H9 (cell line): ENCODE measurements at regions not wholly inside any gene's neighbourhood (a gene's known extent, or its start where the extent isn't known, plus 50 kb on each side); places are given as distances from the start of the nearest gene placed in this dataset.

Source experiments
- DNase-seq: peaks from one replicate; pipeline ENCODE4 v3.0.0-alpha.2; 2017
- H2AFZ ChIP-seq: one replicate; pipeline ENCODE4 v1.6.1; 2013; ENCODE audit warnings: mild to moderate bottlenecking, low read length, control low read depth, moderate library complexity
- H2AK5ac ChIP-seq: 2 replicates; pipeline ENCODE4 v1.6.1; 2013; ENCODE audit warnings: low read length, control low read depth, mixed read lengths; ENCODE audit not compliant: insufficient read length
- H2BK120ac ChIP-seq: one replicate; pipeline ENCODE4 v1.6.1; 2013; ENCODE audit warnings: low read depth, mild to moderate bottlenecking, low read length, control low read depth, inconsistent platforms; ENCODE audit not compliant: poor library complexity, severe bottlenecking
- H2BK12ac ChIP-seq: 2 replicates; pipeline ENCODE4 v1.6.1; 2013; ENCODE audit warnings: low read length, control low read depth, mixed read lengths, low read depth; ENCODE audit not compliant: insufficient read length
- H2BK15ac ChIP-seq: 2 replicates; pipeline ENCODE4 v1.6.1; 2013; ENCODE audit warnings: low read depth, low read length, control low read depth
- H2BK20ac ChIP-seq: one replicate; pipeline ENCODE4 v1.6.1; 2013; ENCODE audit warnings: low read depth, mild to moderate bottlenecking, low read length, control low read depth, inconsistent platforms; ENCODE audit not compliant: poor library complexity, severe bottlenecking
- H2BK5ac ChIP-seq: 2 replicates; pipeline ENCODE4 v1.6.1; 2013; ENCODE audit warnings: low read length, control low read depth, mixed read lengths; ENCODE audit not compliant: insufficient read length
- H3K14ac ChIP-seq: 2 replicates; pipeline ENCODE4 v1.6.1; 2013; ENCODE audit warnings: low read length, control low read depth; ENCODE audit not compliant: insufficient read depth
- H3K18ac ChIP-seq: 2 replicates; pipeline ENCODE4 v1.6.1; 2013; ENCODE audit warnings: low read depth, mild to moderate bottlenecking, mixed read lengths, low read length, control low read depth; ENCODE audit not compliant: insufficient read length
- H3K23ac ChIP-seq: 2 replicates; pipeline ENCODE4 v1.6.1; 2013; ENCODE audit warnings: low read length, control low read depth, mixed read lengths, low read depth; ENCODE audit not compliant: insufficient read length
- H3K23me2 ChIP-seq: 2 replicates; pipeline ENCODE4 v1.6.1; 2013; ENCODE audit warnings: low read depth, mild to moderate bottlenecking, mixed read lengths, low read length, control low read depth; ENCODE audit not compliant: insufficient read length, poor library complexity, severe bottlenecking
- H3K27ac ChIP-seq: 2 replicates; pipeline ENCODE4 v1.5.1; 2013; ENCODE audit warnings: low read length, control low read depth, mixed read lengths, low read depth; ENCODE audit not compliant: insufficient read length
- H3K27me3 ChIP-seq: 2 replicates; pipeline ENCODE4 v1.6.1; 2013; ENCODE audit warnings: low read length, control low read depth, inconsistent platforms; ENCODE audit not compliant: insufficient read depth
- H3K4ac ChIP-seq: 2 replicates; pipeline ENCODE4 v1.6.1; 2013; ENCODE audit warnings: low read depth, mild to moderate bottlenecking, control low read depth, inconsistent platforms, low read length, moderate library complexity
- H3K4me1 ChIP-seq: 2 replicates; pipeline ENCODE4 v1.6.1; 2013; ENCODE audit warnings: low read length, control low read depth, inconsistent platforms; ENCODE audit not compliant: insufficient read depth
- H3K4me2 ChIP-seq: 2 replicates; pipeline ENCODE4 v1.6.1; 2013; ENCODE audit warnings: low read length, control low read depth, mixed read lengths; ENCODE audit not compliant: insufficient read length, insufficient read depth
- H3K56ac ChIP-seq: 2 replicates; pipeline ENCODE4 v1.6.1; 2013; ENCODE audit warnings: low read depth, mild to moderate bottlenecking, mixed read lengths, low read length, control low read depth; ENCODE audit not compliant: insufficient read length
- H3K79me1 ChIP-seq: 2 replicates; pipeline ENCODE4 v1.6.1; 2013; ENCODE audit warnings: low read depth, mild to moderate bottlenecking, moderate library complexity, low read length, control low read depth, inconsistent platforms; ENCODE audit not compliant: insufficient read depth, poor library complexity, severe bottlenecking
- H3K79me2 ChIP-seq: 2 replicates; pipeline ENCODE4 v1.6.1; 2013; ENCODE audit warnings: low read length, control low read depth, inconsistent platforms; ENCODE audit not compliant: insufficient read depth
- H3K9ac ChIP-seq: 2 replicates; pipeline ENCODE4 v1.6.1; 2013; ENCODE audit warnings: low read length, control low read depth, mixed read lengths; ENCODE audit not compliant: insufficient read length; ENCODE audit errors: extremely low read depth
- H3K9me3 ChIP-seq: one replicate; pipeline ENCODE4 v1.6.1; 2013; ENCODE audit warnings: low read depth, low read length, inconsistent platforms; ENCODE audit not compliant: control insufficient read depth
- H3T11ph ChIP-seq: one replicate; pipeline ENCODE4 v1.6.1; 2013; ENCODE audit warnings: mild to moderate bottlenecking, low read length, control low read depth, inconsistent platforms
- H4K20me1 ChIP-seq: one replicate; pipeline ENCODE4 v1.6.1; 2013; ENCODE audit not compliant: control insufficient read depth, insufficient read length, insufficient read depth
- H4K5ac ChIP-seq: 2 replicates; pipeline ENCODE4 v1.6.1; 2013; ENCODE audit warnings: low read depth, mild to moderate bottlenecking, mixed read lengths, low read length, control low read depth; ENCODE audit not compliant: insufficient read length
- H4K8ac ChIP-seq: replicated peaks from 2 replicates; pipeline ENCODE4 v1.6.1; 2013; ENCODE audit warnings: low read length, control low read depth, mixed read lengths, low read depth; ENCODE audit not compliant: insufficient read length
- H4K91ac ChIP-seq: 2 replicates; pipeline ENCODE4 v1.6.1; 2013; ENCODE audit warnings: low read depth, mild to moderate bottlenecking, moderate library complexity, mixed read lengths, low read length, control low read depth; ENCODE audit not compliant: insufficient read length
- H3K27ac Mint-ChIP-seq, 3 experiments: 2 replicates in 2 of 3; 3 replicates in 1 of 3; pipeline ENCODE4 v1.8.0; 2020 to 2021; ENCODE audit warnings: mixed read lengths in 3 of 3, mild to moderate bottlenecking in 1 of 3, moderate library complexity in 1 of 3
- H3K27me3 Mint-ChIP-seq: 2 replicates; pipeline ENCODE4 v1.8.0; 2021; ENCODE audit warnings: low read depth, mild to moderate bottlenecking, moderate library complexity, mixed read lengths
- H3K36me3 Mint-ChIP-seq, 3 experiments: 2 replicates in 2 of 3; 3 replicates in 1 of 3; pipeline ENCODE4 v1.8.0; 2020 to 2021; ENCODE audit warnings: low read depth in 3 of 3, mixed read lengths in 3 of 3; ENCODE audit not compliant: insufficient read depth in 1 of 3
- H3K4me1 Mint-ChIP-seq, 2 experiments: 2 replicates each; pipeline ENCODE4 v1.8.0; 2020; ENCODE audit warnings: mixed read lengths in 2 of 2
- H3K4me3 Mint-ChIP-seq, 2 experiments: 2 replicates in 1 of 2; 3 replicates in 1 of 2; pipeline ENCODE4 v1.8.0; 2020 to 2021; ENCODE audit warnings: mild to moderate bottlenecking in 2 of 2, mixed read lengths in 2 of 2, moderate library complexity in 1 of 2
- H3K9me3 Mint-ChIP-seq, 2 experiments: 2 replicates in 1 of 2; 3 replicates in 1 of 2; pipeline ENCODE4 v1.8.0; 2020; ENCODE audit warnings: mild to moderate bottlenecking in 2 of 2, mixed read lengths in 2 of 2, moderate library complexity in 1 of 2
- CTCF ChIP-seq: fragments of 200-600 bp; sonication (generic); conservative IDR thresholded peaks from 3 replicates; pipeline ENCODE4 v1.8.0; 2021; ENCODE audit warnings: antibody characterized with exemption, mild to moderate bottlenecking
- WGBS: extraction: QIAGEN DNeasy Blood & Tissue Kit; methylation state at CpG from one replicate; pipeline ENCODE4 v1.1.7; 2013; ENCODE audit warnings: missing lambda C conversion rate, low lambda C conversion rate, mixed read lengths; ENCODE audit not compliant: insufficient read length; ENCODE audit errors: extremely low coverage; 5-methylcytosine and 5-hydroxymethylcytosine counted together

GRCh38 chr14:104405360-104406226, 174.0 kb upstream of the C14orf180 start:
- WGBS, result no CpG with 5 or more reads among the region's 9 CpGs
- Histone ChIP-seq H3K4me2 (no peak overlapping the region), H3K4ac (no peak overlapping the region), H3T11ph (no peak overlapping the region), H3K9me3 (no peaks in the 10 kb centered on the region), H2BK20ac (no peak overlapping the region), H4K5ac (no peak overlapping the region), H2BK120ac (no peak overlapping the region), H3K23ac (no peak overlapping the region), H3K56ac (no peak overlapping the region), H2AFZ (no peak overlapping the region), H3K4me1 (peaks cover 3% of the 10 kb centered on the region; the same call in 1 of the 2 replicates), H2BK15ac (no peak overlapping the region), H2AK5ac (no peak overlapping the region), H3K79me2 (no peaks in the 10 kb centered on the region), H4K91ac (no peak overlapping the region), H3K27ac (no peak overlapping the region), H3K14ac (no peak overlapping the region), H3K27me3 (no peaks in the 10 kb centered on the region), H4K8ac (no peak overlapping the region), H3K23me2 (no peaks in the 10 kb centered on the region), H3K9ac (no peak overlapping the region), H4K20me1 (no peaks in the 10 kb centered on the region), H3K18ac (no peak overlapping the region), H2BK5ac (no peak overlapping the region), H3K79me1 (no peaks in the 10 kb centered on the region), H2BK12ac (no peak overlapping the region)
- no peak for TF ChIP-seq CTCF
- Mint-ChIP-seq H3K9me3 (peaks cover 12 to 13% of the 10 kb centered on the region in 2 experiments), H3K4me3 (no peak overlapping the region), H3K36me3 (peaks cover 6 to 12% (median 10%) of the 10 kb centered on the region in 3 experiments; a peak in 5 of 7 replicates), H3K4me1 (peaks cover 36 to 38% of the 10 kb centered on the region in 2 experiments), H3K27me3 (peaks cover 3% of the 10 kb centered on the region; the same call in 1 of the 2 replicates), H3K27ac (no peak overlapping the region)
- DNase-seq, result peak; percentile 20
